Lower lobe of right lung (tissue), 2 donors: ENCODE measurements at regions not wholly inside any gene's neighbourhood (a gene's known extent, or its start where the extent isn't known, plus 50 kb on each side); places are given as distances from the start of the nearest gene placed in this dataset.
A peak's percentile ranks its signal among the peaks of the same experiment; 100 is the strongest.
"Not testable (repeated sequence)": the region's sequence is repeated elsewhere in the genome, so short reads cannot be mapped to it uniquely, and the experiment has no call there.

ENCODE experiments used
- ATAC-seq, 2 donors: fragments of 200-7000 bp; cut with Tn5 transposase; one replicate each; pipeline ENCODE4 v1.9.1; 2020 to 2022; ENCODE audit warnings: mild to moderate bottlenecking in 2 of 2, moderate library complexity in 2 of 2
- DNase-seq: peaks from one replicate; pipeline ENCODE4 v3.0.0-alpha.2; 2020
- H3K27ac ChIP-seq: fragments of 200-600 bp; one replicate; pipeline ENCODE4 v1.8.0; 2022
- H3K27me3 ChIP-seq: fragments of 200-600 bp; one replicate; pipeline ENCODE4 v1.8.0; 2022; ENCODE audit warnings: low read depth
- H3K36me3 ChIP-seq: fragments of 200-600 bp; one replicate; pipeline ENCODE4 v1.8.0; 2022; ENCODE audit warnings: mild to moderate bottlenecking
- H3K4me1 ChIP-seq: fragments of 200-600 bp; one replicate; pipeline ENCODE4 v1.8.0; 2022
- H3K4me3 ChIP-seq: fragments of 200-600 bp; one replicate; pipeline ENCODE4 v1.8.0; 2022; ENCODE audit warnings: mild to moderate bottlenecking
- H3K9me3 ChIP-seq: fragments of 200-600 bp; one replicate; pipeline ENCODE4 v1.8.0; 2022
- CTCF ChIP-seq: fragments of 200-600 bp; IDR thresholded peaks from one replicate; pipeline ENCODE4 v1.8.0; 2022; ENCODE audit warnings: antibody characterized with exemption, mild to moderate bottlenecking
- intact Hi-C: fragments of 100-400 bp; cut with DNase I; formaldehyde crosslinking; loops from one replicate; pipeline ENCODE4 v1.11.0; 2022
- donor health status: DM: no; HTN: yes; CAD: no; lungs with severe emphysema.

- Histone ChIP-seq H3K4me3 (no peak overlapping the region), H3K9me3 (no peaks in the 10 kb centered on the region), H3K27ac (no peak overlapping the region), H3K36me3 (no peaks in the 10 kb centered on the region), H3K4me1 (no peaks in the 10 kb centered on the region), H3K27me3 (no peaks in the 10 kb centered on the region)
- intact Hi-C loops, result no loop called here
- DNase-seq (no peak), ATAC-seq (peak in 1 of 2 donors; percentile 24)
- TF ChIP-seq CTCF, result no peak
Measured at GRCh38 chr12:131536337-131536736, 174.6 kb upstream of the SFSWAP start.

- DNase-seq (no peak), ATAC-seq (no peak)
- Histone ChIP-seq H3K4me1 (no peaks in the 10 kb centered on the region), H3K4me3 (no peak overlapping the region), H3K27ac (no peak overlapping the region), H3K9me3 (no peaks in the 10 kb centered on the region), H3K27me3 (no peaks in the 10 kb centered on the region), H3K36me3 (no peaks in the 10 kb centered on the region)
- TF ChIP-seq CTCF, result no peak
- intact Hi-C loops, result no loop called here
Measured at GRCh38 chr12:131536766-131537165, 174.1 kb upstream of the SFSWAP start.

- DNase-seq (no peak), ATAC-seq (no peak)
- Histone ChIP-seq H3K9me3 (no peaks in the 10 kb centered on the region), H3K4me1 (no peaks in the 10 kb centered on the region), H3K27me3 (no peaks in the 10 kb centered on the region), H3K4me3 (no peak overlapping the region), H3K36me3 (no peaks in the 10 kb centered on the region), H3K27ac (no peak overlapping the region)
- no peak for TF ChIP-seq CTCF
- intact Hi-C loops, result no loop called here
Measured at GRCh38 chr12:131537267-131537958, 173.5 kb upstream of the SFSWAP start.

- no peak for ATAC-seq
- TF ChIP-seq CTCF, result no peak
- no peak overlapping the region for H3K27ac ChIP-seq
- H3K4me3 ChIP-seq, result no peak overlapping the region
- H3K9me3 ChIP-seq, result no peaks in the 10 kb centered on the region
- no peak for DNase-seq
- H3K27me3 ChIP-seq, result no peaks in the 10 kb centered on the region
- no peaks in the 10 kb centered on the region for H3K4me1 ChIP-seq
- intact Hi-C loops, result no loop called here
- H3K36me3 ChIP-seq, result no peaks in the 10 kb centered on the region
Measured at GRCh38 chr12:131539381-131539780, 171.5 kb upstream of the SFSWAP start.

GRCh38 chr12:131540138-131540623 is 170.7 kb upstream of the SFSWAP start:
- Histone ChIP-seq H3K27me3 (no peaks in the 10 kb centered on the region), H3K27ac (no peak overlapping the region), H3K4me3 (no peak overlapping the region), H3K36me3 (no peaks in the 10 kb centered on the region), H3K9me3 (no peaks in the 10 kb centered on the region), H3K4me1 (no peaks in the 10 kb centered on the region)
- no peak for ATAC-seq
- intact Hi-C loops, result no loop called here
- no peak for TF ChIP-seq CTCF
- no peak for DNase-seq

- H3K4me3 ChIP-seq, H3K36me3 ChIP-seq, H3K4me1 ChIP-seq, H3K27me3 ChIP-seq, intact Hi-C loops, H3K27ac ChIP-seq, DNase-seq, H3K9me3 ChIP-seq, ATAC-seq: not testable (repeated sequence)
Measured at GRCh38 chr12:131541512-131541911, 169.4 kb upstream of the SFSWAP start.
